H9 (cell line): ENCODE measurements at regions not wholly inside any gene's neighbourhood (a gene's known extent, or its start where the extent isn't known, plus 50 kb on each side); places are given as distances from the start of the nearest gene placed in this dataset.

Experiments used
- DNase-seq: peaks from one replicate; pipeline ENCODE4 v3.0.0-alpha.2; 2017
- H2AFZ ChIP-seq: one replicate; pipeline ENCODE4 v1.6.1; 2013; ENCODE audit warnings: mild to moderate bottlenecking, low read length, control low read depth, moderate library complexity
- H2AK5ac ChIP-seq: 2 replicates; pipeline ENCODE4 v1.6.1; 2013; ENCODE audit warnings: low read length, control low read depth, mixed read lengths; ENCODE audit not compliant: insufficient read length
- H2BK120ac ChIP-seq: one replicate; pipeline ENCODE4 v1.6.1; 2013; ENCODE audit warnings: low read depth, mild to moderate bottlenecking, low read length, control low read depth, inconsistent platforms; ENCODE audit not compliant: poor library complexity, severe bottlenecking
- H2BK12ac ChIP-seq: 2 replicates; pipeline ENCODE4 v1.6.1; 2013; ENCODE audit warnings: low read length, control low read depth, mixed read lengths, low read depth; ENCODE audit not compliant: insufficient read length
- H2BK15ac ChIP-seq: 2 replicates; pipeline ENCODE4 v1.6.1; 2013; ENCODE audit warnings: low read depth, low read length, control low read depth
- H2BK20ac ChIP-seq: one replicate; pipeline ENCODE4 v1.6.1; 2013; ENCODE audit warnings: low read depth, mild to moderate bottlenecking, low read length, control low read depth, inconsistent platforms; ENCODE audit not compliant: poor library complexity, severe bottlenecking
- H2BK5ac ChIP-seq: 2 replicates; pipeline ENCODE4 v1.6.1; 2013; ENCODE audit warnings: low read length, control low read depth, mixed read lengths; ENCODE audit not compliant: insufficient read length
- H3K14ac ChIP-seq: 2 replicates; pipeline ENCODE4 v1.6.1; 2013; ENCODE audit warnings: low read length, control low read depth; ENCODE audit not compliant: insufficient read depth
- H3K18ac ChIP-seq: 2 replicates; pipeline ENCODE4 v1.6.1; 2013; ENCODE audit warnings: low read depth, mild to moderate bottlenecking, mixed read lengths, low read length, control low read depth; ENCODE audit not compliant: insufficient read length
- H3K23ac ChIP-seq: 2 replicates; pipeline ENCODE4 v1.6.1; 2013; ENCODE audit warnings: low read length, control low read depth, mixed read lengths, low read depth; ENCODE audit not compliant: insufficient read length
- H3K23me2 ChIP-seq: 2 replicates; pipeline ENCODE4 v1.6.1; 2013; ENCODE audit warnings: low read depth, mild to moderate bottlenecking, mixed read lengths, low read length, control low read depth; ENCODE audit not compliant: insufficient read length, poor library complexity, severe bottlenecking
- H3K27ac ChIP-seq: 2 replicates; pipeline ENCODE4 v1.5.1; 2013; ENCODE audit warnings: low read length, control low read depth, mixed read lengths, low read depth; ENCODE audit not compliant: insufficient read length
- H3K27me3 ChIP-seq: 2 replicates; pipeline ENCODE4 v1.6.1; 2013; ENCODE audit warnings: low read length, control low read depth, inconsistent platforms; ENCODE audit not compliant: insufficient read depth
- H3K4ac ChIP-seq: 2 replicates; pipeline ENCODE4 v1.6.1; 2013; ENCODE audit warnings: low read depth, mild to moderate bottlenecking, control low read depth, inconsistent platforms, low read length, moderate library complexity
- H3K4me1 ChIP-seq: 2 replicates; pipeline ENCODE4 v1.6.1; 2013; ENCODE audit warnings: low read length, control low read depth, inconsistent platforms; ENCODE audit not compliant: insufficient read depth
- H3K4me2 ChIP-seq: 2 replicates; pipeline ENCODE4 v1.6.1; 2013; ENCODE audit warnings: low read length, control low read depth, mixed read lengths; ENCODE audit not compliant: insufficient read length, insufficient read depth
- H3K56ac ChIP-seq: 2 replicates; pipeline ENCODE4 v1.6.1; 2013; ENCODE audit warnings: low read depth, mild to moderate bottlenecking, mixed read lengths, low read length, control low read depth; ENCODE audit not compliant: insufficient read length
- H3K79me1 ChIP-seq: 2 replicates; pipeline ENCODE4 v1.6.1; 2013; ENCODE audit warnings: low read depth, mild to moderate bottlenecking, moderate library complexity, low read length, control low read depth, inconsistent platforms; ENCODE audit not compliant: insufficient read depth, poor library complexity, severe bottlenecking
- H3K79me2 ChIP-seq: 2 replicates; pipeline ENCODE4 v1.6.1; 2013; ENCODE audit warnings: low read length, control low read depth, inconsistent platforms; ENCODE audit not compliant: insufficient read depth
- H3K9ac ChIP-seq: 2 replicates; pipeline ENCODE4 v1.6.1; 2013; ENCODE audit warnings: low read length, control low read depth, mixed read lengths; ENCODE audit not compliant: insufficient read length; ENCODE audit errors: extremely low read depth
- H3K9me3 ChIP-seq: one replicate; pipeline ENCODE4 v1.6.1; 2013; ENCODE audit warnings: low read depth, low read length, inconsistent platforms; ENCODE audit not compliant: control insufficient read depth
- H3T11ph ChIP-seq: one replicate; pipeline ENCODE4 v1.6.1; 2013; ENCODE audit warnings: mild to moderate bottlenecking, low read length, control low read depth, inconsistent platforms
- H4K20me1 ChIP-seq: one replicate; pipeline ENCODE4 v1.6.1; 2013; ENCODE audit not compliant: control insufficient read depth, insufficient read length, insufficient read depth
- H4K5ac ChIP-seq: 2 replicates; pipeline ENCODE4 v1.6.1; 2013; ENCODE audit warnings: low read depth, mild to moderate bottlenecking, mixed read lengths, low read length, control low read depth; ENCODE audit not compliant: insufficient read length
- H4K8ac ChIP-seq: replicated peaks from 2 replicates; pipeline ENCODE4 v1.6.1; 2013; ENCODE audit warnings: low read length, control low read depth, mixed read lengths, low read depth; ENCODE audit not compliant: insufficient read length
- H4K91ac ChIP-seq: 2 replicates; pipeline ENCODE4 v1.6.1; 2013; ENCODE audit warnings: low read depth, mild to moderate bottlenecking, moderate library complexity, mixed read lengths, low read length, control low read depth; ENCODE audit not compliant: insufficient read length
- H3K27ac Mint-ChIP-seq, 3 experiments: 2 replicates in 2 of 3; 3 replicates in 1 of 3; pipeline ENCODE4 v1.8.0; 2020 to 2021; ENCODE audit warnings: mixed read lengths in 3 of 3, mild to moderate bottlenecking in 1 of 3, moderate library complexity in 1 of 3
- H3K27me3 Mint-ChIP-seq: 2 replicates; pipeline ENCODE4 v1.8.0; 2021; ENCODE audit warnings: low read depth, mild to moderate bottlenecking, moderate library complexity, mixed read lengths
- H3K36me3 Mint-ChIP-seq, 3 experiments: 2 replicates in 2 of 3; 3 replicates in 1 of 3; pipeline ENCODE4 v1.8.0; 2020 to 2021; ENCODE audit warnings: low read depth in 3 of 3, mixed read lengths in 3 of 3; ENCODE audit not compliant: insufficient read depth in 1 of 3
- H3K4me1 Mint-ChIP-seq, 2 experiments: 2 replicates each; pipeline ENCODE4 v1.8.0; 2020; ENCODE audit warnings: mixed read lengths in 2 of 2
- H3K4me3 Mint-ChIP-seq, 2 experiments: 2 replicates in 1 of 2; 3 replicates in 1 of 2; pipeline ENCODE4 v1.8.0; 2020 to 2021; ENCODE audit warnings: mild to moderate bottlenecking in 2 of 2, mixed read lengths in 2 of 2, moderate library complexity in 1 of 2
- H3K9me3 Mint-ChIP-seq, 2 experiments: 2 replicates in 1 of 2; 3 replicates in 1 of 2; pipeline ENCODE4 v1.8.0; 2020; ENCODE audit warnings: mild to moderate bottlenecking in 2 of 2, mixed read lengths in 2 of 2, moderate library complexity in 1 of 2
- CTCF ChIP-seq: fragments of 200-600 bp; sonication (generic); conservative IDR thresholded peaks from 3 replicates; pipeline ENCODE4 v1.8.0; 2021; ENCODE audit warnings: antibody characterized with exemption, mild to moderate bottlenecking
- WGBS: extraction: QIAGEN DNeasy Blood & Tissue Kit; methylation state at CpG from one replicate; pipeline ENCODE4 v1.1.7; 2013; ENCODE audit warnings: missing lambda C conversion rate, low lambda C conversion rate, mixed read lengths; ENCODE audit not compliant: insufficient read length; ENCODE audit errors: extremely low coverage; 5-methylcytosine and 5-hydroxymethylcytosine counted together

GRCh38 chr7:156307193-156307592 is 333.4 kb upstream of the RNF32 start:
- no peak overlapping the region for H3K9ac ChIP-seq
- Mint-ChIP-seq H3K36me3 (no peaks in the 10 kb centered on the region), H3K27me3 (peaks cover 6% of the 10 kb centered on the region), H3K4me1 (peaks cover 0 to 3% of the 10 kb centered on the region in 2 experiments; a peak in 2 of 4 replicates), H3K9me3 (peaks cover 5 to 7% of the 10 kb centered on the region in 2 experiments; a peak in 4 of 5 replicates), H3K27ac (no peak overlapping the region), H3K4me3 (no peak overlapping the region)
- H3K4ac ChIP-seq = no peak overlapping the region
- no peak overlapping the region for H3K4me2 ChIP-seq
- H3K56ac ChIP-seq = no peak overlapping the region
- no CpG with 5 or more reads among the region's 9 CpGs for WGBS
- H2AFZ ChIP-seq = no peak overlapping the region
- H2AK5ac ChIP-seq = no peak overlapping the region
- H3K4me1 ChIP-seq = no peaks in the 10 kb centered on the region
- H3K79me2 ChIP-seq = no peaks in the 10 kb centered on the region
- H3T11ph ChIP-seq = no peak overlapping the region
- TF ChIP-seq CTCF = peak; percentile 28; the same call in 2 of the 3 replicates
- H4K20me1 ChIP-seq = no peaks in the 10 kb centered on the region
- H2BK12ac ChIP-seq = no peak overlapping the region
- H3K27me3 ChIP-seq = no peaks in the 10 kb centered on the region
- no peak overlapping the region for H2BK120ac ChIP-seq
- no peak overlapping the region for H3K23ac ChIP-seq
- H3K79me1 ChIP-seq = no peaks in the 10 kb centered on the region
- H3K27ac ChIP-seq = no peak overlapping the region
- H2BK5ac ChIP-seq = no peak overlapping the region
- no peak overlapping the region for H3K14ac ChIP-seq
- no peaks in the 10 kb centered on the region for H3K9me3 ChIP-seq
- H4K5ac ChIP-seq = no peak overlapping the region
- H4K91ac ChIP-seq = no peak overlapping the region
- DNase-seq = no peak
- H3K18ac ChIP-seq = no peak overlapping the region
- H2BK20ac ChIP-seq = no peak overlapping the region
- H2BK15ac ChIP-seq = no peak overlapping the region
- no peaks in the 10 kb centered on the region for H3K23me2 ChIP-seq
- no peak overlapping the region for H4K8ac ChIP-seq
